ENCODE measurements at regions not wholly inside any gene's neighbourhood (a gene's known extent, or its start where the extent isn't known, plus 50 kb on each side); places are given as distances from the start of the nearest gene placed in this dataset.

- no peaks in the 10 kb centered on the region for H3K27me3 ChIP-seq (replicated peaks; ENCODE audit: insufficient read depth, low read length)
Measured at GRCh38 chr3:156770699-156771414, 55.3 kb upstream of the LEKR1 start.

GRCh38 chr3:156772588-156773206 is 53.5 kb upstream of the LEKR1 start:
- no peak overlapping the region for H3K27ac ChIP-seq (ENCODE audit: low read length)
- no peaks in the 10 kb centered on the region for H3K9me2 ChIP-seq (replicated peaks; ENCODE audit: insufficient read depth, low read length)

More at GRCh38 chr3:156770699-156771414, 55.3 kb upstream of the LEKR1 start:
- H3K36me3 ChIP-seq (replicated peaks; ENCODE audit: insufficient read depth, low read length), result no peaks in the 10 kb centered on the region
- H3K9me3 ChIP-seq (replicated peaks; ENCODE audit: insufficient read depth, low read length), result no peaks in the 10 kb centered on the region
- no peaks in the 10 kb centered on the region for H4K20me1 ChIP-seq (ENCODE audit: insufficient read depth, low read length)
- no peak overlapping the region for H2AFZ ChIP-seq (ENCODE audit: low read length)
- H3F3A ChIP-seq (ENCODE audit: insufficient read depth, low read length), result no peaks in the 10 kb centered on the region
- H3K4me1 ChIP-seq (ENCODE audit: low read length), result no peaks in the 10 kb centered on the region
- H3K9ac ChIP-seq (ENCODE audit: low read length), result no peak overlapping the region
- no peaks in the 10 kb centered on the region for H3K79me2 ChIP-seq (ENCODE audit: low read length)
- no peak for TF ChIP-seq EZH2phosphoT487 (IDR thresholded peaks at IDR 0.05; ENCODE audit: low read length)
- no peak overlapping the region for H3K4me3 ChIP-seq (ENCODE audit: low read length)
- DNase-seq, result no peak
- H3K4me2 ChIP-seq (ENCODE audit: low read depth, low read length), result no peak overlapping the region
- H3K9me2 ChIP-seq (replicated peaks; ENCODE audit: insufficient read depth, low read length), result no peaks in the 10 kb centered on the region
- H3K27ac ChIP-seq (ENCODE audit: low read length), result no peak overlapping the region

GRCh38 chr3:156776031-156776430 is 50.1 kb upstream of the LEKR1 start:
- Histone ChIP-seq H3K79me2 (ENCODE audit: low read length) (no peaks in the 10 kb centered on the region), H3K27ac (ENCODE audit: low read length) (no peak overlapping the region), H3K4me2 (ENCODE audit: low read depth, low read length) (no peak overlapping the region), H3K9me3 (replicated peaks; ENCODE audit: insufficient read depth, low read length) (no peaks in the 10 kb centered on the region), H4K20me1 (ENCODE audit: insufficient read depth, low read length) (no peaks in the 10 kb centered on the region), H3K27me3 (replicated peaks; ENCODE audit: insufficient read depth, low read length) (no peaks in the 10 kb centered on the region), H3K9ac (ENCODE audit: low read length) (no peak overlapping the region), H3K36me3 (replicated peaks; ENCODE audit: insufficient read depth, low read length) (no peaks in the 10 kb centered on the region), H3K9me2 (replicated peaks; ENCODE audit: insufficient read depth, low read length) (no peaks in the 10 kb centered on the region), H3K4me1 (ENCODE audit: low read length) (no peaks in the 10 kb centered on the region), H2AFZ (ENCODE audit: low read length) (no peak overlapping the region), H3K4me3 (ENCODE audit: low read length) (no peak overlapping the region), H3F3A (ENCODE audit: insufficient read depth, low read length) (no peaks in the 10 kb centered on the region)
- TF ChIP-seq, protein P1, sequence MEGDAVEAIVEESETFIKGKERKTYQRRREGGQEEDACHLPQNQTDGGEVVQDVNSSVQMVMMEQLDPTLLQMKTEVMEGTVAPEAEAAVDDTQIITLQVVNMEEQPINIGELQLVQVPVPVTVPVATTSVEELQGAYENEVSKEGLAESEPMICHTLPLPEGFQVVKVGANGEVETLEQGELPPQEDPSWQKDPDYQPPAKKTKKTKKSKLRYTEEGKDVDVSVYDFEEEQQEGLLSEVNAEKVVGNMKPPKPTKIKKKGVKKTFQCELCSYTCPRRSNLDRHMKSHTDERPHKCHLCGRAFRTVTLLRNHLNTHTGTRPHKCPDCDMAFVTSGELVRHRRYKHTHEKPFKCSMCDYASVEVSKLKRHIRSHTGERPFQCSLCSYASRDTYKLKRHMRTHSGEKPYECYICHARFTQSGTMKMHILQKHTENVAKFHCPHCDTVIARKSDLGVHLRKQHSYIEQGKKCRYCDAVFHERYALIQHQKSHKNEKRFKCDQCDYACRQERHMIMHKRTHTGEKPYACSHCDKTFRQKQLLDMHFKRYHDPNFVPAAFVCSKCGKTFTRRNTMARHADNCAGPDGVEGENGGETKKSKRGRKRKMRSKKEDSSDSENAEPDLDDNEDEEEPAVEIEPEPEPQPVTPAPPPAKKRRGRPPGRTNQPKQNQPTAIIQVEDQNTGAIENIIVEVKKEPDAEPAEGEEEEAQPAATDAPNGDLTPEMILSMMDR (IDR thresholded peaks at IDR 0.05; ENCODE audit: low read length), result no peak
- TF ChIP-seq EZH2phosphoT487 (IDR thresholded peaks at IDR 0.05; ENCODE audit: low read length) (no peak), EZH2 (optimal IDR thresholded peaks at IDR 0.05; ENCODE audit: low read depth, low read length) (no peak)
- DNase-seq, result no peak

More at GRCh38 chr3:156772588-156773206, 53.5 kb upstream of the LEKR1 start:
- TF ChIP-seq, protein P1 (IDR thresholded peaks at IDR 0.05; ENCODE audit: low read length), result no peak
- TF ChIP-seq EZH2 (optimal IDR thresholded peaks at IDR 0.05; ENCODE audit: low read depth, low read length), result no peak
- no peak for TF ChIP-seq EZH2phosphoT487 (IDR thresholded peaks at IDR 0.05; ENCODE audit: low read length)
- DNase-seq, result no peak
- H3K27me3 ChIP-seq (replicated peaks; ENCODE audit: insufficient read depth, low read length), result no peaks in the 10 kb centered on the region
- no peak overlapping the region for H3K9ac ChIP-seq (ENCODE audit: low read length)
- H4K20me1 ChIP-seq (ENCODE audit: insufficient read depth, low read length), result no peaks in the 10 kb centered on the region
- no peak overlapping the region for H3K4me3 ChIP-seq (ENCODE audit: low read length)
- H3F3A ChIP-seq (ENCODE audit: insufficient read depth, low read length), result no peaks in the 10 kb centered on the region
- H3K4me2 ChIP-seq (ENCODE audit: low read depth, low read length), result no peak overlapping the region
- no peaks in the 10 kb centered on the region for H3K4me1 ChIP-seq (ENCODE audit: low read length)
- H3K9me3 ChIP-seq (replicated peaks; ENCODE audit: insufficient read depth, low read length), result no peaks in the 10 kb centered on the region
- H2AFZ ChIP-seq (ENCODE audit: low read length), result no peak overlapping the region
- H3K36me3 ChIP-seq (replicated peaks; ENCODE audit: insufficient read depth, low read length), result no peaks in the 10 kb centered on the region
- no peaks in the 10 kb centered on the region for H3K79me2 ChIP-seq (ENCODE audit: low read length)

Measured in MM.1S (cell line).